B cell (primary cell): ENCODE measurements at regions not wholly inside any gene's neighbourhood (a gene's known extent, or its start where the extent isn't known, plus 50 kb on each side); places are given as distances from the start of the nearest gene placed in this dataset.

ENCODE experiments used
- ATAC-seq: fragments of 200-7000 bp; cut with Tn5 transposase; one replicate; pipeline ENCODE4 v1.10.0; 2021; ENCODE audit warnings: low read depth, mild to moderate bottlenecking, moderate number of reproducible peaks, moderate library complexity
- CTCF ChIA-PET: fragments of 350-600 bp; sonication (Branson Sonifier 250); formaldehyde crosslinking; loops from one replicate; lab custom pipeline; 2021; ENCODE audit warnings: antibody characterized with exemption, inconsistent platforms; lab: Charles Lee
- POLR2A ChIA-PET: fragments of 350-600 bp; sonication (Branson Sonifier 250); formaldehyde crosslinking; loops from one replicate; lab custom pipeline; 2021; ENCODE audit warnings: antibody characterized with exemption; lab: Charles Lee
- DNase-seq: peaks from one replicate; pipeline ENCODE4 v3.0.0; 2013
- H2AFZ ChIP-seq: 2 replicates; pipeline ENCODE4 v1.6.1; 2012; ENCODE audit warnings: mild to moderate bottlenecking, low read depth, low read length; ENCODE audit not compliant: insufficient read depth, poor library complexity, severe bottlenecking
- H3K27ac ChIP-seq, 2 donors: 1 replicate in 1 of 2; 2 replicates in 1 of 2; pipeline ENCODE4 v1.5.1; 2012 to 2013; ENCODE audit warnings: low read length in 2 of 2, mild to moderate bottlenecking in 2 of 2, moderate library complexity in 1 of 2
- H3K27me3 ChIP-seq, 4 experiments: fragments of 200-600 bp in 1 of 4; sonication (generic) in 1 of 4; replicated peaks in 1 of 4; 1 replicate in 2 of 4; 2 replicates in 2 of 4; pipeline versions ENCODE4 v1.6.1 to v1.7.0; 2013 to 2016; ENCODE audit warnings: low read length in 3 of 4, mild to moderate bottlenecking in 2 of 4, mixed read lengths in 1 of 4, moderate library complexity in 1 of 4; ENCODE audit not compliant: insufficient read depth in 4 of 4, control insufficient read depth in 3 of 4; ENCODE audit errors: control extremely low read depth in 1 of 4
- H3K36me3 ChIP-seq, 2 experiments: replicated peaks in 1 of 2; 1 replicate in 1 of 2; 2 replicates in 1 of 2; pipeline versions ENCODE4 v1.6.1 to v1.7.1; 2013; ENCODE audit warnings: low read length in 1 of 2; ENCODE audit not compliant: insufficient read depth in 2 of 2, control insufficient read depth in 1 of 2; ENCODE audit errors: control extremely low read depth in 1 of 2, extremely low read depth in 1 of 2
- H3K4me1 ChIP-seq, 2 donors: fragments of 200-600 bp in 1 of 2; sonication (generic) in 1 of 2; 1 replicate in 1 of 2; 2 replicates in 1 of 2; pipeline versions ENCODE4 v1.5.1 to v1.6.1; 2013 to 2017; ENCODE audit warnings: low read length in 2 of 2; ENCODE audit not compliant: control insufficient read depth in 2 of 2, insufficient read depth in 2 of 2
- H3K4me2 ChIP-seq: replicated peaks from 2 replicates; pipeline ENCODE3; 2012; ENCODE audit warnings: mild to moderate bottlenecking, low read depth, low read length; ENCODE audit not compliant: poor library complexity, severe bottlenecking
- H3K4me3 ChIP-seq, 5 experiments: fragments of 200-600 bp in 1 of 5; sonication (generic) in 1 of 5; 1 replicate in 3 of 5; 2 replicates in 2 of 5; pipeline versions ENCODE4 v1.5.1 to v1.7.0; 2011 to 2016; ENCODE audit warnings: low read length in 4 of 5, mild to moderate bottlenecking in 4 of 5, low read depth in 2 of 5, control low read depth in 1 of 5, moderate library complexity in 1 of 5; ENCODE audit not compliant: insufficient read depth in 1 of 5; ENCODE audit errors: control extremely low read depth in 1 of 5, extremely low read depth in 1 of 5
- H3K79me2 ChIP-seq: fragments of 200-600 bp; sonication (generic); one replicate; pipeline ENCODE4 v1.6.0; 2016; ENCODE audit warnings: low read length; ENCODE audit not compliant: control insufficient read depth, insufficient read depth
- H3K9ac ChIP-seq: fragments of 200-600 bp; sonication (generic); 2 replicates; pipeline ENCODE4 v1.6.1; 2017; ENCODE audit warnings: mild to moderate bottlenecking, low read length, moderate library complexity
- H3K9me3 ChIP-seq, 3 donors: one replicate each; pipeline versions ENCODE4 v1.6.1 to v1.7.1; 2013; ENCODE audit warnings: low read length in 2 of 3; ENCODE audit not compliant: control insufficient read depth in 2 of 3, insufficient read depth in 1 of 3; ENCODE audit errors: control extremely low read depth in 1 of 3
- H4K20me1 ChIP-seq: 2 replicates; pipeline ENCODE4 v1.6.0; 2012; ENCODE audit warnings: mild to moderate bottlenecking, low read length; ENCODE audit not compliant: insufficient read depth, control insufficient read depth, poor library complexity, severe bottlenecking
- H3K27ac Mint-ChIP-seq: one replicate; pipeline ENCODE4 v1.8.0; 2021; ENCODE audit warnings: mixed read lengths
- H3K27me3 Mint-ChIP-seq: one replicate; pipeline ENCODE4 v1.8.0; 2021; ENCODE audit warnings: mixed read lengths
- H3K4me1 Mint-ChIP-seq: one replicate; pipeline ENCODE4 v1.8.0; 2021; ENCODE audit warnings: mixed read lengths
- H3K4me3 Mint-ChIP-seq: one replicate; pipeline ENCODE4 v1.8.0; 2021; ENCODE audit warnings: mixed read lengths
- H3K9me3 Mint-ChIP-seq: one replicate; pipeline ENCODE4 v1.8.0; 2022; ENCODE audit warnings: mixed read lengths; ENCODE audit not compliant: insufficient read depth
- CTCF ChIP-seq: fragments of 200-600 bp; IDR thresholded peaks from one replicate; pipeline ENCODE4 v1.8.0; 2022; ENCODE audit warnings: antibody characterized with exemption, mild to moderate bottlenecking
- EZH2 ChIP-seq: IDR thresholded peaks from 2 replicates; pipeline ENCODE4 v1.6.1; 2012; ENCODE audit warnings: borderline replicate concordance, low read depth, mild to moderate bottlenecking, moderate library complexity, low read length; ENCODE audit not compliant: insufficient read depth, poor library complexity, severe bottlenecking
- WGBS: methylation state at CpG from one replicate; pipeline ENCODE4 v1.1.5; 2013; ENCODE audit warnings: missing lambda C conversion rate; ENCODE audit not compliant: insufficient coverage; 5-methylcytosine and 5-hydroxymethylcytosine counted together
- intact Hi-C: fragments of 100-400 bp; cut with micrococcal nuclease; formaldehyde crosslinking; loops from one replicate; pipeline ENCODE4 v1.10.0; 2022

DNA sequence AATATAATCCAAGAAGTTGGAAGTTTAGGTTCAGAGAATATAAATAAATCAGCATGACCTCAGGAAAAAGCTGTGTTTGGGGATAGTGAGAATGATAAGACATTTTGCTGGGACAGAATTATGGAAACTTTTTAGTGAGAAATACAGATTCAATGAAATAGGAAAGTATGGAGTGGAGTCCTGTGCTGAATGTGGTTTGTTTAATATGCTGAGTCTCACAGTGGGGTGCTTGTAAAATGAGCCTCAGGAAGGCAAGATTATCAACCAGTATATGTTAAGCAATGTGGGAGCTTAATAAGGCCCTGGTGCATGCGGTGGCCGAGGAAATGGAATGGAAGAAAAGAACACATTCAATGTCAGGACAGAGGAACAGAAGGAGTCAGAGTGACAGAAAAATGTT lies 1554.7 kb upstream of the TENM3 start:
- ATAC-seq: no peak
- no peak overlapping the region for H3K9ac ChIP-seq
- H3K9me3 ChIP-seq: peaks cover 0 to 7% (median 0%) of the 10 kb centered on the region in 3 donors
- no peaks in the 10 kb centered on the region for H3K27me3 Mint-ChIP-seq
- no peaks in the 10 kb centered on the region for H3K4me1 Mint-ChIP-seq
- ChIA-PET POLR2A (no interaction called here), CTCF (no interaction called here)
- no peaks in the 10 kb centered on the region for H3K9me3 Mint-ChIP-seq
- no peak overlapping the region for H3K4me3 Mint-ChIP-seq
- DNase-seq: no peak
- H4K20me1 ChIP-seq: no peaks in the 10 kb centered on the region
- intact Hi-C loops: no loop called here
- no peak overlapping the region for H3K4me3 ChIP-seq
- H3K4me1 ChIP-seq: no peaks in the 10 kb centered on the region
- TF ChIP-seq CTCF (no peak), EZH2 (no peak)
- H3K27ac Mint-ChIP-seq: no peak overlapping the region
- no peaks in the 10 kb centered on the region for H3K27me3 ChIP-seq
- no peak overlapping the region for H3K27ac ChIP-seq
- WGBS: no CpG with 5 or more reads among the region's 2 CpGs
- no peaks in the 10 kb centered on the region for H3K79me2 ChIP-seq
- H2AFZ ChIP-seq: no peak overlapping the region
- H3K4me2 ChIP-seq: no peak overlapping the region
- no peaks in the 10 kb centered on the region for H3K36me3 ChIP-seq

GRCh38 chr4:180694875-180695274 lies 1548.3 kb upstream of the TENM3 start:
- peaks cover 6% of the 10 kb centered on the region for H3K9me3 Mint-ChIP-seq
- no peaks in the 10 kb centered on the region for H3K36me3 ChIP-seq
- no peak for TF ChIP-seq EZH2
- TF ChIP-seq CTCF: no peak
- no peaks in the 10 kb centered on the region for H3K4me1 Mint-ChIP-seq
- no peak overlapping the region for H3K4me2 ChIP-seq
- H3K9ac ChIP-seq: no peak overlapping the region
- H3K4me3 Mint-ChIP-seq: no peak overlapping the region
- H2AFZ ChIP-seq: no peak overlapping the region
- intact Hi-C loops: no loop called here
- peaks cover 0 to 7% (median 0%) of the 10 kb centered on the region in 3 donors for H3K9me3 ChIP-seq
- DNase-seq: no peak
- ATAC-seq: no peak
- no peaks in the 10 kb centered on the region for H3K27me3 Mint-ChIP-seq
- ChIA-PET CTCF (no interaction called here), POLR2A (no interaction called here)
- no peaks in the 10 kb centered on the region for H4K20me1 ChIP-seq
- H3K79me2 ChIP-seq: no peaks in the 10 kb centered on the region
- H3K4me1 ChIP-seq: no peaks in the 10 kb centered on the region
- no peaks in the 10 kb centered on the region for H3K27me3 ChIP-seq
- no peak overlapping the region for H3K27ac Mint-ChIP-seq
- WGBS: no CpG with 5 or more reads among the region's 1 CpG
- no peak overlapping the region for H3K4me3 ChIP-seq
- H3K27ac ChIP-seq: no peak overlapping the region
